GM18505 (cell line): ENCODE measurements at regions not wholly inside any gene's neighbourhood (a gene's known extent, or its start where the extent isn't known, plus 50 kb on each side); places are given as distances from the start of the nearest gene placed in this dataset.
"Not testable (repeated sequence)": the region's sequence is repeated elsewhere in the genome, so short reads cannot be mapped to it uniquely, and the experiment has no call there.

Source experiments
- ATAC-seq: cut with Tn5 transposase; IDR thresholded peaks from one replicate; pipeline ENCODE4 v1.9.1; 2021; ENCODE audit not compliant: unreplicated experiment
- POLR2A ChIP-seq: IDR thresholded peaks from 4 replicates; pipeline ENCODE4 v1.6.1; 2011; ENCODE audit warnings: borderline replicate concordance; ENCODE audit not compliant: insufficient read depth, insufficient read length; ENCODE audit errors: extremely low read depth

DNA sequence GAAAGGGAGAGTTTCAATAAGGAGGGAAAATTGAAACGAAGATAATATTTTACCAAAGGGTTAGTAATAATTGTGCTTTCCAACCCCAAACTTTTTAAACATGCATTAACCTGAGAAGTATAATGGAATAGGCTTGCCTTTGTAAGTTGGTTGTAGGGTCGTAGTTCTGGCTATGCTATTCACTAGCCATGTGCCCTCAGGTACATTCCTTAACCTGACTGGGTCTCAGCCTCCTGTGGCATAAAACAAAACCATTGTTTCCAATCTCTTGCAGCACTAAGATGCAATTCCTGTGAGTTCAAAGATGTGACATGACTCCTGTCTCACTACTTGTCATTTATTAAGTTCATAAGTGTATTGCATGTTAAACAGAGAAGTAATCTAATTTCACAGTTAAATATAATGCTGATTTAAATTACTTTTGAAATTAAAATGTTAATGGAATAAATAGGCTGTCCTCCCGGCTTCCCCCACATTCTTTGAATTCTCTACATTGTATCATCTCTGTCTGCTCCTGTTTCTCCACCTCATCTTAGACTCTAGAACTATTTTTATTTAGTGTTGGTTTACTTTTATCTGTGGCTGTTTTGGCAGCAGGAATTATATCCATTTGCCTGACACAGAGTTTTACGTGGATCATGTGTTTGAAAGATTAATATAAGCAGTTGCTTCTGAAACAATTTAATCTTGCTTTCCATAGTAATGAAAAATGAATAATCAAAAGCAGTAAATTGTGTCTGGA, 216.3 kb downstream of the FAT3 start:
- no peak for TF ChIP-seq POLR2A
- no peak for ATAC-seq

DNA sequence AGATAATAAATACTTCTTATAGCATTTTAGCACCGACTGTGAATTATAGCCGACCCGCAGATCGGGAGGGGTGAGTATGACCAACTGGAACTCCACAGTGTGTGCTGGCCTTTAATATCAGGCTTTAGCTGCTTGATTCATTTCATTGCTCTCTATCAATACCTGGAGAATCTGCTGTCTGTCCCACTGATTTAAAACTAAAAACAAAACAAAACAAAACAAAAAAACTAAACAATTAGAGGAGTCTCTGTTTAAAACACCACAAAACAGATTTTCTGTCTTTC, 216.8 kb downstream of the FAT3 start:
- no peak for ATAC-seq
- no peak for TF ChIP-seq POLR2A

DNA sequence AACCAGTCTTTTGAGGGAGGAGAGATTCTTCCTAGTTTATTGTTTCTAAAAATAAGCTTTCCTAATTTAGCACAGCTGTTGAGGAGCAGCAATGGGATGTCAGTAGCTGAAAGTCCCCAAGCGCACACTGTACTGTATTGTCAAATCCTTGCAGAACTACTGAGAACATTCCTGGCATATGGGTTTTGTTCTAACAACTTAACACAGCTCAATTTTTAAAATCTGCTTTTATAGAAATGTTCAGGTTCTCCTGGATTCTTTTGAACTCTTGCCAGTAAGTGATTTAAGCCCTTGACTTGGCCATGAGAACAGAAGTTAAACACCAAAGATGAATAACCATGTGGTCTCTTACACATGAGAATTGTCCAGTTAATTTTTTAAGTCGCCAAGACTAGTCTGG, 218.6 kb downstream of the FAT3 start:
- no peak for TF ChIP-seq POLR2A
- ATAC-seq = no peak

DNA sequence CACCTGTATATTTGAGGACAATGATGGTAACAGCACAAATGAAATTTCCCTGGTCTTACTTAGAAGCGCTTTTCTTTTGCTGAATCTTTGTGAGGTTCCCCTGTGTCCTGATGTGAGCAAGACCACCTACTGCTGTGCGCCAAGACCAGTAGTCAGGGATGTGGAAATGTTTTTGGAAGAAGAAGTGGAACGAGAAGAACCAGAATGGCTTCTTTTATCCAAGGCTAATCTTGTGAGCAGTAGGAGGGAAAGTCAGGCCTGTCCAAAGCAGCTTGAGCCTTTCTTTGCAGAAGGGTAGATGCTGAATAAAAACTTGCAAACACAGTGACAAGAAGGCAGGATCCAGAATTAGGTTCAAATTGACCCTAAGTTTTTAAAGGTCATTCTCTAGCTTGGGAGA, 223.0 kb downstream of the FAT3 start:
- no peak for ATAC-seq
- TF ChIP-seq POLR2A = no peak

DNA sequence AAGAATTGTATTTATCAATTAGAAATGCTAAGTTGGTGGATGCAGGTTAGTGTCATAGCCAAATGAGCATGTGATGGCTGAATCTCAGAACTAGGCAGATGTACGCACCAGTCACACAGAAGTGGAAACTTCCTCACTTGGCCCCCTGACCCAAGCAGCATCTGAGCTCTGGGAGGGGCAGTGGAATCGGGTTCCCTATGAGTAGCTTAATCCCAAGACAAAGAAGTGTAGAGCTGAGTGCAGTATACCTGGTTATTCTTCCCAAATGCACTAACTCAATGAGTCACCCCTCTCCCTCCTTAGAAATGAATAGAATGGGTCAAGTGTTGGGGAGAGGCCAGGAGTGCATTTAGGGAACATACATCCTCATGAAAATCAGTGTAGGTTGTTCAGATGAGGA, 224.6 kb downstream of the FAT3 start:
- no peak for TF ChIP-seq POLR2A
- ATAC-seq = no peak

DNA sequence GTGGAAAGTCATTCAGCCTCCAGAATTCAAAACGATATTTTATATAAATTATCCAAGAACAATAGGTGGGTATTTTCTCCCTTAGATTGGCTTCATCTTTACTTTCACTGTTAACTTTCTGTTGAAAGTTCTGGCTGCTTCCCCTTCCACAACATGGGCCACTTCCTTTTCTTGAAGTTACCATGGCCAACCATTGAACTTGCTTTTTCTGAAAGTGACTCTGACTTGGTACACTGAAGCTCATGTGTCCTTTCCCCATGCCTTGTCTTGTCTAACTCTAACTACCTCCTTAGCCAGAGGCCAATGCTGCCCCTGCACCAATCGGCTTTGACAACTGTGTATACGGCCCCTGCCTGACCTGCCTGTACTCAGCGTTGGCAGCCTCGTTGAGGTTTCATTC, 225.2 kb downstream of the FAT3 start:
- ATAC-seq = no peak
- no peak for TF ChIP-seq POLR2A

DNA sequence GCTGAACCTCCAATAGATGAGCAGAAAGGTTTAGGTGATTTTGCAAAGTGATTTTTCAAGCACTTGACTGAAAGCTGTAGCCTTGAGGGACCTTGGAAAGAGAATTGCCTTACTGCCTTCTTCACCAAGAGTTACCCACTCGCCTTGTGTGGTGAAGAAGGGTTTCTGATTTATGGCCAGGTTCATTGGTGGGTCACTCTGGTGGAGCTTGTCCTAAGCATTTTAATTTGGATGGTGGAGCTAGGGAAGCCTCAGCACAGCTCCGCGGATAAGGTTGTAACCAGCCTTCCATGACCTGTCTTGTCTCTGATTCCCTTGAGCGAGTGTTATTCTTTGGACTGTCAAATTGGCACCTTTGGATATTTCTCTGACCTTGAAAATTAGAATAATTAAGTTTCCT, 226.4 kb downstream of the FAT3 start:
- TF ChIP-seq POLR2A = no peak
- ATAC-seq = no peak

DNA sequence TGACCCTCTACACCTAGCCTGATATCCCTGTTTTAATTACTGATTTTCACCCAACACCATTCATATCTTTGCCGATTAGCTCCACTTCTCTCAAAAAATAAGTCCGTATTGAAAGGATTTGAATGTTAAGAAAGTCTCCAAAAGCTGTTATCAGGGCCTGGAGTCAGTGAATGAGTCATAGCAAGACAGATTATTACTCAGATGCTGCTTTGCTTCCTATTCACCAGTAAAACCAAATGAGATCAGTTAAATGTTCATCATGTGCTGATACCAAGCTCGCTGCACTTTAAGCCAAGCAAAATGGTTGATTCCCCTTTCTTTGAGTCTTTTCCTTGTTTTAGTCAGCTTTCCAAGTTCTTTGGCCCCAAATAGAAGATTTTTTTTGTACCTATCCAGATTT, 228.4 kb downstream of the FAT3 start:
- no peak for TF ChIP-seq POLR2A
- peak; percentile 66 for ATAC-seq

DNA sequence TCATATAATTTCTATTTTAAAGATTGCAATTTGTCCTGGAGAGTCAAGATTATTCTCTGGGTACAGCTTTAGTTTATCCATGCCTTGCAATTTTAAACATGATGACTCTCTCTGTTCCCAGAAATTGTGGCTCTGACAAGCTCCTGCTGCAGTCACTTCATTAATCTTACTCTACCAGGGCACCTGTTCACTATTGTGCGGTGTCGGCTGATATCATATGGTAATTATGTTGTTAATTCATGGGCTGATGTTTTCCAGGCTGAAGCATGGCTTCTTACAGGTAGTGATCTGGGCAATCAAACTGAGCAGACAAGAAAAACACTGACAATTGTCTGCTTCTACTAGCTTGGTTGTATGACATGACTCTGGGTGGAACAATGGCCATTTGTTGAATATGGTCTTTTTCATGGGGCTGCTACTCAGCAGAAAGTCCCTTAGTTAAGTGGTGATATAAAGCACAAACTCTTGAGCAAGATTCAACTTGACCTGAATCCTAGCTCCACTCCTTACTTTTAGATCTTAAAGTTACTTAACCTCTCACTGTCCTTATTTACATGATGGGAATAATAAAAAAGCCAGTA, 230.7 kb downstream of the FAT3 start:
- ATAC-seq = no peak
- TF ChIP-seq POLR2A = no peak

DNA sequence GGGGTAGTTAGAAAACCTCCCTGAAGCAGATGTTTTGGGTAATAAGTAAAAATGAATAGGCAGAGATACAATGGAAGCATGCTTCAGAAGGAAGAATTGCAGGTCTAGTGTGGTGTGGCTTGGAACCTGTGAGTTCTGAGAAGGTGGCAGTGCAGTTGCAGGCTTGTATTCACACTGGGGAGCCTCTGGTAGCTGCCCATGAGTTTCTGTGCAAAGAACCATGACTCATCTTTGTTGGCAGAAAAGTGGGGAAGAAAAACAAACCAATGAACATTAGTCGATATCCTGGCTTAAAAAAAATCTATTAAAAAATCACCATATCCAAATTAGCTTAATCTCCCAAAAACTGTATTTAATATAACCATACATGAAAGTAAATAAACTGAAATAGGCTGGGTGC, 232.6 kb downstream of the FAT3 start:
- no peak for ATAC-seq
- no peak for TF ChIP-seq POLR2A

DNA sequence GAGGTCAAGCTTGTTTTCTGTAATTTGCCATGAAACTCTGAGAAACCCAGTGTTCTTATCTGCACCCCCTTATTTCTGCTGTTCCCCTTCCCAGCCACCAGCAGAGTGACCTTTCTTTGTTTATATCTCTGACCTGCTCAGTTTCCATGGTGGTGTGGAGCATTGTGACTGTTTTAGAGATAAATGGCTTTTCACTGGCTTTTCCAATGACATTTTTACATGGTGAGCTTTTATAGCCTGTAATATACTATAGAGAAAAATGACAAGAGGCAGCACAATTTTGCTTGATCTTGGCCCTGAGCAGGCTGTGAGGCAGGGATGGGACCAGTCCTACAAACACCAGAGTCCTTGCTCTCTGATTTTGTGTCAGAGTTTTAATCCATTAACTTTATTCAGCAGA, 233.9 kb downstream of the FAT3 start:
- ATAC-seq = no peak
- no peak for TF ChIP-seq POLR2A

DNA sequence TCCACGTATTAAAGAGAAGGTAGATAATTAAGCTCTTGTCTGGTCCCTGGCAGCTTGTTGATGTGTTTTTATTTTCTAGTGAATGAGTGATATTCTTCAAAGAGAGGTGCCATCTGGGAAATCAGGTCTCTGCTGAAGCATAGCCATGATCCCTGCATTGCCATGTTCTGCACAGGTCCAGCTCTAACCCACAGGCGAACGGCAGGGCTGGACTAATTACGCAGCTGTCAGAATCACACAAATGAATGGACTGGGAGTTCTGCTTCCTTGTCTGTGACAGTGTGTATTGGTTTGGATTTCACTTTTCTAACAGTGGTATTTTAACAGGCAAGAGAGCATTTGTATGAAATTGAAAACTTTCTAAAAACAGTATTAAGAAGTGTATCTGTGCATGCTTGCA, 235.6 kb downstream of the FAT3 start:
- ATAC-seq = no peak
- TF ChIP-seq POLR2A = no peak

DNA sequence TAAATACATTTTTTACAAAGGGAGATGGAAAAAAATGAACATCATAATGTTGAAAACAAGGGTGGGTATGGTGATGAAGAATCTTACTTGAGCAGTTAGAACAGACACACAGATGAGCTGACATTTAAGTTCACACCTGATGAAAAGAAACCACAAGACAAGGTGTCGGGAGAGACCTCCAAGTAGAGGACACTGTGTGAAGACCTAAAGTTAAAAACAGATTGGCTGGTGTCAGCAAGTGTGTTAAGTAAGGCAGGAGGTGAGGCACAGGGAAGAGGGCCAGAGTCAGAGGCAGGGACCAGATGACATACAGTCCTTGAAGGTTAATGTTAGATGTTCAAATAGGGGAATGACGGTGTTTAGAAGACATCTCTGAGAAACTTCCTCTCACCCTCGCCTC, 236.8 kb downstream of the FAT3 start:
- ATAC-seq = no peak
- no peak for TF ChIP-seq POLR2A

DNA sequence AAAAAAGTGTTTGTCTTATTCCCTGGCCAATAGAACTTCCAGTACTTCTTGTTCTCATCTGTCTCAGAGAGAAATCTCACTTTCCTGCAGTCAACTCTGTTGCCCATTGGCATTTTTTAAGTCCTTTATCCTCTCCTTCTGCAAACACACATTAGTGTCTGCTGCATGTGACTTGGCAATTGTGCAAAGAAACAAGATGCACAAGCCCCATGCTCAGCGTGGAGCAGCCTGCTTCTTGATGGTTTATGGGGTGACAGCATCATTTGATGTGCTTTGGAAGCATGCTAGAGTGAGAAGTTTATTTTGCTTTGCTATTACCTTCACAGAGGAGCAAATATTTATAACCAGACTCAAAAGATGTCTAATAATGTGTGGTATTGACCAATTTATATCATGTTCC, 238.2 kb downstream of the FAT3 start:
- TF ChIP-seq POLR2A = no peak
- no peak for ATAC-seq

DNA sequence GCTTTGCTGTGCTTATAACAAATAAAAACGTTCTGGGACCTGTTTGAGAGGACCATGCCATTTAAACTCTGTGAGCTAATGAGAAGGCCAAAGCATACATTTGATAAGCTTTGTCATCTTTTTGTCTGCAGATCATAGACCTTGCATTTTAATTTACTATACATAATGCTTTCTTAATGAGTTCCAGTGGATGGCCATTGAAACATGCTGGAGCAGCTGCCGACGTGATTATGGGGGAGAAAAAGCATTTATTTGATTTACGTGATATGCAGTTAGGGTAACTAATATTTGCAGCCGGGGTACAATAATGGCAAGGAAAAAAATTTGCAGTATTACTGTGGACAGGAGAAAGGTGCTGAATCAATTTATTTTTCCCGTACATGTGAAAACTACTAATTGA, 240.2 kb downstream of the FAT3 start:
- ATAC-seq = no peak
- TF ChIP-seq POLR2A = no peak

DNA sequence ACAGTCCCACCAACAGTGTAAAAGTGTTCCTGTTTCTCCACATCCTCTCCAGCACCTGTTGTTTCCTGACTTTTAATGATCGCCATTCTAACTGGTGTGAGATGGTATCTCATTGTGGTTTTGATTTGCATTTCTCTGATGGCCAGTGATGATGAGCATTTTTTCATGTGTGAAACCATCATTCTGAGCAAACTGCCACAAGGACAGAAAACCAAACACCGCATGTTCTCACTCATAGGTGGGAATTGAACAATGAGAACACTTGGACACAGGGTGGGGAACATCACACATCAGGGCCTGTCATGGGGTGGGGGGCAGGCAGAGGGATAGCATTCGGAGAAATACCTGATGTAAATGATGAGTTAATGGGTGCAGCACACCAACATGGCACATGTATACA, 240.8 kb downstream of the FAT3 start:
- not testable (repeated sequence) for ATAC-seq

DNA sequence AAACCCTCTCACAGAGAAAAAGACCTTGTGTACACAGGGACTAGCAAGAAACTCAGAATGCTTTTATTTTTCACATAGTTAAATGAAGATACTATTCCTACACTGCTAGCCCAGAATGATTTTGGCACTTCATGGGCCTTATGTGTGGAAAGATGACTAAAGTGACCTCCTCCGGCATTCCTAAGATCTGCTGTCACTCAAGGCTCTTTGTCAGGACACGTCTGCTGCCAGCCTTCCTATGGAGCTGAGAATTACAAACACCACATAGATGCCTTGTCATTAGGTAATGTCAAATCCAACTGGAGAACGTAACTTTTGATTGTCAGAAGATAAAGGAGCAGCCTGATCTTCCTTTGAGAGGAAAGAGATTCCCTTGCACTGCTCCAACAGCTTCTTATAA, 249.1 kb downstream of the FAT3 start:
- no peak for ATAC-seq
- TF ChIP-seq POLR2A = no peak
